GM19099 (cell line): ENCODE measurements at regions not wholly inside any gene's neighbourhood (a gene's known extent, or its start where the extent isn't known, plus 50 kb on each side); places are given as distances from the start of the nearest gene placed in this dataset.

Source experiments
- POLR2A ChIP-seq: IDR thresholded peaks from 3 replicates; pipeline ENCODE4 v1.6.1; 2011; ENCODE audit warnings: low read depth; ENCODE audit not compliant: insufficient read length; ENCODE audit errors: extremely low read depth

- no peak for TF ChIP-seq POLR2A
Measured at GRCh38 chr3:34779092-34779491, 860.2 kb upstream of the ARPP21 start.

- no peak for TF ChIP-seq POLR2A
Measured at GRCh38 chr3:34780294-34780693, 859.0 kb upstream of the ARPP21 start.

- TF ChIP-seq POLR2A, result no peak
Measured at GRCh38 chr3:34780973-34781372, 858.4 kb upstream of the ARPP21 start.

DNA sequence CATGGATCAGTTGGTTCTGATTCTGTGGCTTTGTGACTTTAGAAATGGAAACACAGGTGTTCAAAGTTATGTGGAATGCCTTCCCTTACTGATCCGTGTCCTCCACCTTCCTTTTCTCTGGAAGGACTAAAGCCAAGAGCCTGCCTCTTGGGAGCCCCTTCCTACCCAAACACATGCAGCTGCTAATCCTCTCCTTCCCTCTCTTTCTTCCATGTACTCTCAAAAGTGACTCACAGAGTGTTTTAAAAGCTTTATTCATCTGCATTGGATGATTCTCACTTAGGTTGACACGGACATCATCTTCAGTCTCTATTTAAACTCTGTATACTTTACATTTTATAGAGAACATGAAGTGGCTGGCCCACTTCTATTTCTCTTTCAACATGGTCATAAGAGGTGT, 856.5 kb upstream of the ARPP21 start:
- TF ChIP-seq POLR2A, result no peak

- no peak for TF ChIP-seq POLR2A
Measured at GRCh38 chr3:34783876-34784275, 855.4 kb upstream of the ARPP21 start.

- TF ChIP-seq POLR2A, result no peak
Measured at GRCh38 chr3:34793057-34793456, 846.3 kb upstream of the ARPP21 start.

- TF ChIP-seq POLR2A, result no peak
Measured at GRCh38 chr3:34807611-34808010, 831.7 kb upstream of the ARPP21 start.

DNA sequence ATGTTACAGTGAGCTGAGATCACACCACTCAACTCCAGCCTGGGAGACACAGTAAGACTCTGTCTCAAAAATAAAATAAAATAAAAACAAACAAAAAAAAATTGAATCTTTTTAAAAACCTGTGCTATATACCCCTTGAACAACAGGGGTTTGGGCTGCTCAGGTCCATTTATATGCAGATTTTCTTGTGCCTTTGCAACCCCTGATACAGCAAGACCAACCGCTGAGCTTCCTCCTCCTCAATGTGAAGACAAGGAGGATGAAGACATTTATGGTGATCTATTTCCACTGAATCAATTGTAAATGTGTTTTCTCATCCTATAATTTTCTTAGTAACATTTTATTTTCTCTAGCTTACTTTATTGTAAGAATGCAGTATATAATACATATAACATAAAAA, 831.0 kb upstream of the ARPP21 start:
- TF ChIP-seq POLR2A, result no peak

DNA sequence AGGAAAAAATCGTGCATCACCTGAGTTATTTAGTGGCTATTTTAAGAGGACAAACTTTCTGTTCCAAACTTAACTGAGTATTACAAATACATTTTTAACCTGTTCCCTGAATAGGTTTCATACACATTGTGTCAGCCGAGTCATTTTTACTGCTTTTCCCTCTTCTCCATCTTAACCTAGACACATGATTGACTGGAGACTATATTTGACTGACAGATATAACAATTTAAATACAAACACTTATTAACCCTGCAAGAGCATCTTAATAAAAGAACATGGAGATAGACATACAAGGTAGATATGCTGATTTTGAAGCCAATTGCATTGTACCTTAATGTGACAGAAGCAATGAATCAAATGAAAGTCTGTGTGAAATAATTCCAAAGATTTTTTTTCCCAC, 810.5 kb upstream of the ARPP21 start:
- TF ChIP-seq POLR2A, result no peak

- no peak for TF ChIP-seq POLR2A
Measured at GRCh38 chr3:34832865-34833508, 806.3 kb upstream of the ARPP21 start.

DNA sequence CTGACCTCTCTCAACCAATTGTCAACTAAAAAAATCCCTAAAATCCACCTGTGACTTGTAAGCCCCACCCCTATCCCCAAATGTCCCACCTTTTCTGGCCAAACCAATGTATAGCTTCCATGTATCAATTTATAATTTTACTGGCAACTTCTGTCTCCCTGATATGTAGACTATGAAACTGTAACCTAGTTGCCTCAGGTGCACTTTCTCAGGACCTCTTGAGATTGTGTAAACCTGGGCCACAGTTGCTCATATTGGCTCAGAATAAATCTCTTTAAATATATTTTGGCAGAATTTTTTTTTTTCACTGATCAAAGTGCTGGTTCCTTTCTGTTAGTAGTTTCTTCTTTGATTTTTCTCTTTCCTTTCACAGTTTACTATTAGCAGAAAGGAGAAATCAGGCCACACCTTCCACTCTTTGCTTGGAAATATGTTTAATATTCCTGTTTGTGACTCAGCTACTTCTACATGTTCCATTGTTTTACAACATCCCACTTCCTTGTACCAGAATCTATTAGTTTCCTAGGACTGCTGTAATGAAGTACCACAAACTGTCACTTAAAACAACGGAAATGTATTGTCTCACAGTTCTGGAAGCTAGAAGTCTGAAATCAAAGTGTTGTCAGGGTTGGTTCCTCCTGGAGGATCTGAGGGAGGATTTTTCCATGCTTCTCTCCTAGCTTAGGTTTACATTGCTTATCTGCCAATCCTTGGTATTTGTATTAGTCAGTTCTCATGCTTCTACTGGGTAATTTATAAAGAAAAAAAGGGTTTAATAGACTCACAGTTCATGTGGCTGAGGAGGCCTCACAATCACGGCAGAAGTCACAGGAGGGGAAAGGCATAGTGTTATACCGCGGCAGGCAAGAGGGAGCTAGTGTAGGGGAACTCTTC, 801.2 kb upstream of the ARPP21 start:
- no peak for TF ChIP-seq POLR2A

DNA sequence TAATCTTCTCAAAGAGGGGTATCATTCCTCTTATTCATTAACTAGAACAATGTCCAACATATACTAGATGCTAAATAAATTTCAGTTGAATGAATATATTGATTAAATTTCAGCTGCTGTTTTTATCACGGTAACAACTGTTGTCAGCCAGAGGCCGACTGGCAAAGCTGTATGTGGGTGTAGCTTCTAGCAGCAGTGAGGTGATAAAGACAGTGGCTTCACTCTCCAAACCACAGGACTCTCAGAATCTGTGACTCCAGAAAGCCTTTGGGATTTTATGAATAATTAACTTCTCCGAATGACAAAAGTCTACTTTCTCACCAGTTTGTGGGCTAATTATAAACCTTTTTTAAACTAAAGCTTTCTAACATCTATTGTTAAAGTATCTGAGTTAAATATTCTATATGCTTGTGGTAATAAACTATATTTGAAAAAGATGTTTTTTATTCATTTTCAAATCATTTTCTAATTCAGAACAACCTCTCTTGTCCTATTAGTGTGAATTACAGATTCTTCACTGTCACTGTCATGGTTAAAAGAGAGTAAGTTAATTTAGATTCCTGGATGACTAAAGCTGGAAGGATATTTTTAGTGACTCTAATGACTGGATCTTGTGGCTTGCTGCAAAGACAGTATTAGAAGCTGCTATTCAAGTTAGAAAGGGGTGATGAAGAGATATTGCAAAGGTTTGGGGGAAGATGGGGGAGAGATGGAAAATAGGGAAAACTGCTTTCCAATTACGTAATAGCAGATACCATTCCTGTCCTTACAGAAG, 796.4 kb upstream of the ARPP21 start:
- TF ChIP-seq POLR2A, result no peak

- TF ChIP-seq POLR2A, result no peak
Measured at GRCh38 chr3:34844323-34844620, 795.1 kb upstream of the ARPP21 start.

DNA sequence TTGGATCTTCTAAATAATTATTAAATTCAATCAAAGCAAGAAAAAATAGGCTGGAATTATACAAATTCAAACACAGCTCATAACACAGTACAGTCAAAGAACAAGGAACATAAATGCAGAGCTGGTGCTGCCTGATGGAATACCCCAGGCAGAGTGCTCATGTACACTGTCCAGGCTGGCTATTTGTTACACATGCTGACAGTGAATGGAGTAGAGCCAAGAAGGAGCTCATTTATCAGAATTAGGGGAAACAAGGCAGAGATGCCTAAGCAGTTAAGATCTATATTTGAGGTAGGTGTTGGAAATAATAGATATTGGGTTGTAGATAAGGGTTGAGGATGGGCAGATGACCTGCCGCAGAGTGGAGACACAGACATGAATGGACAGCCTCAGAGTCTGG, 788.2 kb upstream of the ARPP21 start:
- no peak for TF ChIP-seq POLR2A

DNA sequence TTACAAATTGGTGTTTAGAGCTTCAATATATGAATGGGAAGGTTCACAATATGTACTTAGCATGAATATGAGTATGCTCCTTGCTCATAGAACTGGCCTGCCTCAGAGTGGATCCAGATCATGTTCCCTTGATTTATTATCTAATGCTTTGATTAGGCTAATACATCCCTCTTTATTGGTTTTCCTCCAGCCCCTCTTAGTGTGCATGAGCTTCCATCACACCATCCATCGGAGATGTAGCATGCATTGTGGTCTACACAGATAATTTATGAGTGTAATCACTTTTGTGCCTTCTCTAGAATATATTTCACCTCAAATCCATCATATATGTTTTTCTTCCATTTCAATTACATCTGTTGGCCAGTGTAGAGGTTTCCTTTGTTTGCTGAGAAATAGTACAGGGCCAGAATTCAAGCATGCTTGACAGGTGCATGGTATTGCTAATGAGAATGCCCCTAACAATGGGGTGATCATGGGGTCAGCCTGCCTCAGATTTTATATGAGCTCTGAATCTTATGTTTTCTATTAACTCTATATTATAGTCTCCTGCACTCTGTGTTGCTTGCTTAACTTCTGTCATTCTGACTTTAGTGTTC, 786.4 kb upstream of the ARPP21 start:
- no peak for TF ChIP-seq POLR2A

DNA sequence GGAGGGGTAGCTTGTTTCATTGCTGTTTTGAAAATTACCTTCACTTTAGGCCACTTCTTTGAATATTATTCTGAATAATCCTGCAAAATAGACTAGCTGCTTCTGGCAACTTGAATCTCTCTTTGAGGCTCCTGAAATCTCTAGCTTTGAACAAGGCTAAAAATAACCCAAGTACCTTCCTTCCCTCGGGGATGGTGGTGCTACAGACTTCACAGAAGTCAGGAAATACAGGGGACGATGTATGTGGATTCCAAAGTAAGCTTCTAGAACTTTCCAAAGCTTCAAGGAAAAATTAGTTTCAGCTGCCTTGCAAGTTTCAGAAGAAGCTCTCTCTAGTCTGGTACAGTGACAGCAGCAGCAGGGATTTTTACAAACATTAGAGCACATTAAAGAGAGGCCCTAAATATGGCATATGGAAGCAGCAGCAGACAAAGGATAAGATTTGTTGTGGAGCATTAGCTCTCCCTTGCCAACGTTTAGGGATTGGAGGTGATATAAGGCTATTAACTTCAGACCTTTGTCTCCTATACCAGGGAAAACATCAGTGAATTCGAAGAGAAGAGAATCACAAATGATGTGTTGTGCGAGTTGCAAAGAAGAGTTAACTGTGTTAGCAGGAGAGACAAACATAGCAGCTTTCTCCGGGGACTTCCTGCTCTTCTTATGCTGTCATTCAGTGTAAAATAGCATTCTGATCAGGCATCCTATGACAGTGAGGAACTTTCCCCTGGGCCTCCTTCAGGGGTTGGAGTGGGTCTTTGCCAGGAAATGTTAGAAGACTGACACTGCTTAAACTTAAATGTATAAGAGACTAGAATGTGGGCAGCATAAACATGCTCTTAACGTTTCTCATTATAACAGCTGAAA, 783.0 kb upstream of the ARPP21 start:
- no peak for TF ChIP-seq POLR2A
